Gastroesophageal sphincter (tissue), 4 donors: ENCODE measurements at regions not wholly inside any gene's neighbourhood (a gene's known extent, or its start where the extent isn't known, plus 50 kb on each side); places are given as distances from the start of the nearest gene placed in this dataset.
"Not testable (repeated sequence)": the region's sequence is repeated elsewhere in the genome, so short reads cannot be mapped to it uniquely, and the experiment has no call there.

Experiments
- ATAC-seq: fragments of 150-250 bp; one replicate; pipeline ENCODE4 v1.9.1; 2016; ENCODE audit warnings: mild to moderate bottlenecking, moderate library complexity
- H3K27ac ChIP-seq, 4 donors: fragments of 200-600 bp; sonication (generic) in 3 of 4; 1 replicate in 3 of 4; 2 replicates in 1 of 4; pipeline ENCODE4 v1.5.1; 2016 to 2019
- H3K27me3 ChIP-seq: fragments of 200-600 bp; sonication (generic); one replicate; pipeline ENCODE4 v1.5.1; 2019
- H3K36me3 ChIP-seq, 2 donors: fragments of 200-600 bp; sonication (generic); one replicate each; pipeline ENCODE4 v1.5.1; 2019; ENCODE audit warnings: control low read depth in 1 of 2
- H3K4me1 ChIP-seq, 3 donors: fragments of 200-600 bp; sonication (generic); 1 replicate in 2 of 3; 2 replicates in 1 of 3; pipeline ENCODE4 v1.5.1; 2016 to 2019; ENCODE audit warnings: control low read depth in 2 of 3
- H3K4me3 ChIP-seq, 2 donors: fragments of 200-600 bp; sonication (generic); one replicate each; pipeline ENCODE4 v1.5.1; 2019; ENCODE audit warnings: mild to moderate bottlenecking in 1 of 2, moderate library complexity in 1 of 2
- H3K9me3 ChIP-seq, 3 donors: fragments of 200-600 bp; sonication (generic); one replicate each; pipeline ENCODE4 v1.5.1; 2017 to 2019; ENCODE audit warnings: control low read depth in 2 of 3
- CTCF ChIP-seq, 4 experiments: fragments of 200-600 bp in 2 of 4; fragments of 450-650 bp in 2 of 4; sonication (generic) in 1 of 4; IDR thresholded peaks; one replicate each; pipeline ENCODE4 v1.5.1; 2017 to 2019; ENCODE audit warnings: antibody characterized with exemption in 4 of 4, mild to moderate bottlenecking in 2 of 4, moderate library complexity in 2 of 4
- EP300 ChIP-seq: sonication (generic); formaldehyde crosslinking; IDR thresholded peaks from one replicate; pipeline ENCODE4 v1.6.1; 2017; ENCODE audit warnings: antibody characterized with exemption, mild to moderate bottlenecking
- POLR2A ChIP-seq, 2 donors: fragments of 450-650 bp; IDR thresholded peaks; one replicate each; pipeline ENCODE4 v1.6.1; 2017; ENCODE audit warnings: antibody characterized with exemption in 2 of 2, mild to moderate bottlenecking in 2 of 2, moderate library complexity in 1 of 2
- POLR2AphosphoS5 ChIP-seq: sonication (generic); formaldehyde crosslinking; IDR thresholded peaks from one replicate; pipeline ENCODE4 v1.6.1; 2017; ENCODE audit warnings: antibody characterized with exemption
- WGBS, 2 donors: methylation state at CpG; one replicate each; pipeline ENCODE4 v1.1.5; 2018; ENCODE audit warnings: low coverage in 1 of 2; 5-methylcytosine and 5-hydroxymethylcytosine counted together

DNA sequence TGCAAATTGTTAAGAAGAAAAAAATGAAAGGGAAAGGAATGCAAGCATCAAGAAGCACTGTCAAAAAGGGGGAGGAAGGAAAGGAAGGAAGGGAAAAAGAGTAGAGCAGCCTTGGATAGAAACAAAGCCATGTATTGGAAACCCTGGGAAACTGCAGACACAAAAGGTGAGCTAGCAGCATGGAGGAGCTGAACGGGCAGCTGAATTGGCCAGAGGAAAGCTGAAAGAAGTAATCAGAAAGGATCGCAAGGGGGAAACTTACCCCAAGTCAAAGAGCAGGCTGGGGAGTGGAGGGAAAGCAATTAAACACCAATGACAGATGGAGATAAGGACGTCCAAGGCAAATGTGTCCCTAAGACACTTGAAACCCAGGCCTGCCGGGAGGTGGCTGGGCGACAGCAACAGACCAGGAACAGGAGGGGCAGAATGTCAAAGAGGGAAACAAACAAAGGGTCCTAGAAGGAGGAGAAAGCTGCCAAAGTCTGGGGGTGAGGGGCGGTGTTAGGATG lies 93.8 kb upstream of the SVIL start:
- Histone ChIP-seq H3K9me3 (no peaks in the 10 kb centered on the region), H3K36me3 (peaks cover 0 to 25% of the 10 kb centered on the region in 2 donors), H3K27me3 (no peaks in the 10 kb centered on the region), H3K4me1 (peaks cover 13 to 100% (median 25%) of the 10 kb centered on the region in 3 donors), H3K27ac (peak overlapping the region; percentile 40 to 100 (median 86)), H3K4me3 (peak overlapping the region in 1 of 2 donors; percentile 11)
- ATAC-seq, result no peak
- TF ChIP-seq POLR2AphosphoS5 (no peak), POLR2A (IDR thresholded peaks at IDR 0.05) (no peak), CTCF (IDR thresholded peaks at IDR 0.05) (no peak), EP300 (no peak)
- 35 to 49% methylated on average over 5 to 6 of the region's 6 CpGs for WGBS, 2 donors

DNA sequence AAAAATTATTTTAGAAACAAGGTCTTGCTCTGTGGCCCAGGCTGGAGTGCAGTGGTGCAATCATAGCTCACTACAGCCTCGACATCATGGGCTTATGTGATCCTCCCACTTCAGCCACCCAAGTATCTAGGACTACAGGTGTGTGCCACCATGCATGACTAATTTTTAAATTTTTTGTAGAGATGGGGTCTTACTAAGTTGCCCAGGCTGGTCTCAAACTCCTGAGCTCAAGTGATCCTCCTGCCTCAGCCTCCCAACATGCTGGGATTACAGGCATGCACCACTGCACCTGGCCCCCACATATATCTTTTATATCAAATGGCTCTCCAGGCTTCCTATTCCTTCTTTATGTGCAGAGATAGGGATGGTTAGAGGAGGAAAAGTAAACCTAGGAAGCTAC lies 91.2 kb upstream of the SVIL start:
- not testable (repeated sequence) for ATAC-seq, H3K4me3 ChIP-seq, H3K27me3 ChIP-seq, H3K9me3 ChIP-seq
- H3K27ac ChIP-seq, result peak overlapping the region; percentile 36 to 100 (median 56)
- 64 to 80% methylated on average over 1 of the region's 1 CpG for WGBS, 2 donors
- peaks cover 13 to 99% (median 28%) of the 10 kb centered on the region in 3 donors for H3K4me1 ChIP-seq
- H3K36me3 ChIP-seq, result peaks cover 0 to 25% of the 10 kb centered on the region in 2 donors

DNA sequence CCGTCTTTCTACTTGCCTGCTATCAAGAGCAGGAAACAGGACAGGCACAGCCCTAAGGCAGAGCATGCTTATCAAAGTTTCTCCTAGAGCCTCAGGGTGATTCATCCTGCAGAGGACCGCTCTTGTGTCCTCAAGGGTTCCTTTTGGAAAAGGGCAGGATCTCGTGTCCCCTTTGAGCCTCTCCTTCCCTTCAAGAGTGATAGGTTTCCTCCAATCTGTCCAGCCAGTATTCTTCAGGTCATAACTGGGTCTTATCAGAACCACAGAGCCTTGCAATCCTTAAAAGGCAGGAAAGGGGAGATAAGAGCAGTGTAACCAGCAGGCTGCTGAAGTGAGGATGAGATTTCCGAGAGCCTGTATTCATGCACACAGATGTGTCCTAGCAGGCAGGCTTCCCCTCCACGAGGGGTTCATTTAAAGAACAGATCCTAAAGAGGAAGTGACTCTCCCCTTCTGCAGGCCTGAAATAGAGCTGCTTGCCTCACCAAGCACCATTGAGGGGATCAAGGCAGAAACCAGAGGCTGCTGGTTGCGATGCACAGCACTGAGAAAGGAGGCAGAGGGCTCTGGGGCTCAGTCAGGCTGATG lies 90.5 kb upstream of the SVIL start:
- Histone ChIP-seq H3K4me1 (peaks cover 13 to 93% (median 28%) of the 10 kb centered on the region in 3 donors), H3K36me3 (peaks cover 0 to 25% of the 10 kb centered on the region in 2 donors)

GRCh38 chr10:29723726-29724125 lies 89.0 kb upstream of the SVIL start:
- no peak overlapping the region for H3K4me3 ChIP-seq
- 39 to 48% methylated on average over 2 of the region's 2 CpGs for WGBS, 2 donors
- H3K27ac ChIP-seq, result peak overlapping the region; percentile 58 to 100 (median 62)

More for the DNA sequence above, 90.5 kb upstream of the SVIL start:
- peaks cover 0 to 1% (median 0%) of the 10 kb centered on the region in 3 donors for H3K9me3 ChIP-seq
- ATAC-seq, result no peak
- peak overlapping the region in 1 of 2 donors; percentile 2 for H3K4me3 ChIP-seq
- no peaks in the 10 kb centered on the region for H3K27me3 ChIP-seq
- H3K27ac ChIP-seq, result peak overlapping the region; percentile 36 to 100 (median 66)
- TF ChIP-seq POLR2A (IDR thresholded peaks at IDR 0.05), result no peak
- TF ChIP-seq POLR2AphosphoS5, result no peak
- no peak for TF ChIP-seq CTCF (IDR thresholded peaks at IDR 0.05)
- no peak for TF ChIP-seq EP300
- WGBS, 2 donors, result 23% methylated on average over 6 of the region's 6 CpGs; no CpG with 5 or more reads in 1 of the 2 donors

DNA sequence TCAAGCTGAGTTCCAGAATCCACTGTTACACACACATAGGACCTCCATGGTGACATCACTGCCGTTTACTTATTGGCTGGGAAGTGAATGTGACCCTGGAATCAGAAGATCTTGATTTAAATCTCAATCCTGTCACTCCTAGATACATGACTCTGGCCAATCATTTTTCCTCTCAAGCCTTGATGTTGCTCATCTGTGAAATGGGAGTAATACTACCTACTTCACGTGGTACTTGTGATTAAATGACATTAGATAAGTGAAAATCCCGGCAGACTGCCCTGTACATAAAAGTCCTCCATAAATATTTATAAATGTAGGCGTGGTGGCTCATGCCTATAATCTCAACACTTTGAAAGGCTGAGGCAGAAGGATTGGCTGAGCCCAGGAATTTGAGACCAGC lies 88.0 kb upstream of the SVIL start:
- ATAC-seq, result no peak
- no peak overlapping the region for H3K4me3 ChIP-seq
- H3K27me3 ChIP-seq, result no peaks in the 10 kb centered on the region
- peak overlapping the region; percentile 58 to 100 (median 62) for H3K27ac ChIP-seq
- 47 to 56% methylated on average over 3 to 4 of the region's 4 CpGs for WGBS, 2 donors
- H3K36me3 ChIP-seq, result peaks cover 0 to 11% of the 10 kb centered on the region in 2 donors
- peaks cover 0 to 8% (median 0%) of the 10 kb centered on the region in 3 donors for H3K9me3 ChIP-seq
- peaks cover 10 to 84% (median 17%) of the 10 kb centered on the region in 3 donors for H3K4me1 ChIP-seq
- TF ChIP-seq POLR2AphosphoS5, result no peak
- no peak for TF ChIP-seq POLR2A (IDR thresholded peaks at IDR 0.05)
- no peak for TF ChIP-seq CTCF (IDR thresholded peaks at IDR 0.05)
- TF ChIP-seq EP300, result no peak

More at GRCh38 chr10:29723726-29724125, 89.0 kb upstream of the SVIL start:
- Histone ChIP-seq H3K9me3 (peaks cover 0 to 8% (median 0%) of the 10 kb centered on the region in 3 donors), H3K4me1 (peaks cover 13 to 84% (median 22%) of the 10 kb centered on the region in 3 donors), H3K36me3 (peaks cover 0 to 11% of the 10 kb centered on the region in 2 donors), H3K27me3 (no peaks in the 10 kb centered on the region)
- TF ChIP-seq CTCF (IDR thresholded peaks at IDR 0.05) (no peak), POLR2AphosphoS5 (no peak)
- no peak for ATAC-seq
